K562 (cell line): ENCODE measurements at regions not wholly inside any gene's neighbourhood (a gene's known extent, or its start where the extent isn't known, plus 50 kb on each side); places are given as distances from the start of the nearest gene placed in this dataset.

ENCODE experiments used
- ATAC-seq: fragments of 200-7000 bp; cut with Tn5 transposase; 3 replicates; pipeline ENCODE4 v1.9.1; 2020; ENCODE audit warnings: moderate library complexity
- BruUV-seq: library from RNA; stranded (reverse); fragments of 400-500 nt; replicated peaks from 2 replicates; lab custom pipeline; 2021; lab: Mats Ljungman, UMichigan
- CTCF ChIA-PET: fragments of 300-600 bp; formaldehyde crosslinking; extraction: SDS; loops from one replicate; lab custom pipeline; 2021; ENCODE audit warnings: low intra/inter-chr PET ratio; lab: Yijun Ruan, JAX
- POLR2A ChIA-PET: fragments of 300-600, 350-650 bp; sonication (Branson Sonifier 250); formaldehyde crosslinking; extraction: SDS; loops from one replicate; lab custom pipeline; 2021; ENCODE audit warnings: antibody characterized with exemption, inconsistent platforms; lab: Yijun Ruan, JAX
- DNase-seq, 4 experiments: peaks; one replicate each; pipeline versions ENCODE4 v3.0.0 to v3.0.0-alpha.2; 2011 to 2018; ENCODE audit warnings: low spot score in 3 of 4, mixed read lengths in 3 of 4; ENCODE audit errors: extremely low read depth in 1 of 4
- FAIRE-seq: peaks from 2 replicates; lab custom pipeline; 2011; peaks lifted over from hg19 to GRCh38; lab: Jason Lieb, UNC
- H2AFZ ChIP-seq: 2 replicates; pipeline ENCODE4 v1.6.0; 2011; ENCODE audit warnings: low read depth, low read length, control low read depth, inconsistent platforms
- H3K27ac ChIP-seq: fragments of 200-600 bp; 3 replicates; pipeline ENCODE4 v1.8.0; 2011; ENCODE audit warnings: low read depth, mild to moderate bottlenecking, control low read depth, inconsistent platforms, low read length, moderate library complexity, mixed read lengths; ENCODE audit errors: extremely low read depth
- H3K27me3 ChIP-seq, 2 experiments: fragments of 300-600 bp in 1 of 2; 2 replicates in 1 of 2; 3 replicates in 1 of 2; pipeline versions ENCODE4 v1.6.0 to v1.8.0; 2011; ENCODE audit warnings: inconsistent platforms in 2 of 2, low read length in 2 of 2, mild to moderate bottlenecking in 1 of 2, mixed read lengths in 1 of 2, moderate library complexity in 1 of 2; ENCODE audit not compliant: control insufficient read depth in 2 of 2, insufficient read depth in 2 of 2
- H3K36me3 ChIP-seq: fragments of 300-600 bp; 3 replicates; pipeline ENCODE4 v1.8.0; 2011; ENCODE audit warnings: mild to moderate bottlenecking, low read length, inconsistent platforms; ENCODE audit not compliant: control insufficient read depth, insufficient read depth
- H3K4me1 ChIP-seq, 2 experiments: fragments of 200-600 bp in 1 of 2; replicated peaks in 1 of 2; 2 replicates in 1 of 2; 3 replicates in 1 of 2; pipeline versions ENCODE4 v1.5.1 to v1.8.0; 2011; ENCODE audit warnings: inconsistent platforms in 2 of 2, low read length in 2 of 2, mild to moderate bottlenecking in 1 of 2, mixed read lengths in 1 of 2, moderate library complexity in 1 of 2; ENCODE audit not compliant: control insufficient read depth in 2 of 2, insufficient read depth in 2 of 2
- H3K4me2 ChIP-seq: 2 replicates; pipeline ENCODE4 v1.6.1; 2011; ENCODE audit warnings: low read length, control low read depth, inconsistent platforms, mixed read lengths; ENCODE audit not compliant: insufficient read depth
- H3K4me3 ChIP-seq: fragments of 200-600 bp; sonication (generic), shearing (Covaris generic); 2 replicates; pipeline ENCODE4 v1.5.1; 2016; ENCODE audit warnings: control low read depth, inconsistent platforms
- H3K79me2 ChIP-seq: fragments of 200-600 bp; 3 replicates; pipeline ENCODE4 v1.8.0; 2011; ENCODE audit warnings: low read length, inconsistent platforms; ENCODE audit not compliant: control insufficient read depth, insufficient read depth
- H3K9ac ChIP-seq, 2 experiments: 2 replicates each; pipeline versions ENCODE4 v1.6.0 to v1.6.1; 2011; ENCODE audit warnings: low read depth in 2 of 2, low read length in 2 of 2, control low read depth in 1 of 2, inconsistent platforms in 1 of 2, mild to moderate bottlenecking in 1 of 2, mixed read lengths in 1 of 2; ENCODE audit not compliant: insufficient read depth in 1 of 2
- H3K9me1 ChIP-seq: one replicate; pipeline ENCODE4 v1.6.0; 2011; ENCODE audit warnings: inconsistent platforms, mild to moderate bottlenecking, low read length, moderate library complexity; ENCODE audit not compliant: control insufficient read depth, insufficient read depth
- H3K9me3 ChIP-seq: replicated peaks from 2 replicates; pipeline ENCODE4 v1.5.1; 2011; ENCODE audit warnings: low read depth, low read length, inconsistent platforms; ENCODE audit not compliant: control insufficient read depth, insufficient read depth
- H4K20me1 ChIP-seq: replicated peaks from 2 replicates; pipeline ENCODE4 v1.6.1; 2011; ENCODE audit warnings: low read length, inconsistent platforms, mixed read lengths; ENCODE audit not compliant: control insufficient read depth, insufficient read depth
- CEBPB ChIP-seq: fragments of 450-650 bp; IDR thresholded peaks from 2 replicates; pipeline ENCODE4 v1.6.1; 2016; ENCODE audit warnings: missing genetic modification characterization, missing compliant biosample characterization
- ELF4 ChIP-seq: fragments of 450-650 bp; formaldehyde crosslinking; IDR thresholded peaks from 2 replicates; pipeline ENCODE4 v1.4.0; 2022; ENCODE audit warnings: missing genetic modification characterization
- HCFC1 ChIP-seq: IDR thresholded peaks from 2 replicates; pipeline ENCODE4 v1.6.1; 2012; ENCODE audit warnings: low read depth, low read length, improper control_type of control experiment
- HOMEZ ChIP-seq: fragments of 250-450 bp; sonication (Bioruptor Pico); IDR thresholded peaks from 2 replicates; pipeline ENCODE4 v1.4.0; 2020; ENCODE audit warnings: mild to moderate bottlenecking, moderate library complexity
- IRF2 ChIP-seq: sonication (generic); formaldehyde crosslinking; IDR thresholded peaks from 2 replicates; pipeline ENCODE4 v1.8.1; 2022; ENCODE audit warnings: mild to moderate bottlenecking, missing genetic modification reagents
- KAT2B ChIP-seq: IDR thresholded peaks from one replicate; pipeline ENCODE4 v1.6.1; 2012; ENCODE audit warnings: low read depth, mild to moderate bottlenecking, control low read depth, inconsistent platforms, low read length, moderate library complexity
- NONO ChIP-seq, 2 experiments: fragments of 200-400 bp in 1 of 2; fragments of 450-650 bp in 1 of 2; formaldehyde crosslinking in 1 of 2; IDR thresholded peaks; 2 replicates each; pipeline ENCODE4 v1.6.1; 2017; ENCODE audit warnings: low read depth in 2 of 2, mild to moderate bottlenecking in 2 of 2, moderate library complexity in 2 of 2, low read length in 1 of 2
- PATZ1 ChIP-seq: fragments of 250-450 bp; sonication (Bioruptor Pico); IDR thresholded peaks from 2 replicates; pipeline ENCODE4 v1.5.0; 2020; ENCODE audit warnings: mild to moderate bottlenecking, borderline replicate concordance
- PHF20 ChIP-seq: fragments of 450-650 bp; IDR thresholded peaks from 2 replicates; pipeline ENCODE4 v1.6.1; 2018; ENCODE audit not compliant: partially characterized antibody
- PTRF ChIP-seq: fragments of 450-650 bp; IDR thresholded peaks from 2 replicates; pipeline ENCODE4 v1.6.1; 2016; ENCODE audit warnings: mild to moderate bottlenecking, missing genetic modification characterization, missing compliant biosample characterization
- RFX7 ChIP-seq: fragments of 250-450 bp; sonication (Bioruptor Pico); IDR thresholded peaks from 2 replicates; pipeline ENCODE4 v1.5.1; 2021; ENCODE audit warnings: mild to moderate bottlenecking
- SAFB ChIP-seq: fragments of 200-400 bp; formaldehyde crosslinking; IDR thresholded peaks from 2 replicates; pipeline ENCODE4 v1.6.1; 2017; ENCODE audit warnings: low read depth, low read length, borderline replicate concordance
- SIX5 ChIP-seq, 2 experiments: IDR thresholded peaks; 2 replicates each; pipeline ENCODE4 v1.6.1; 2011; ENCODE audit warnings: low read length in 2 of 2, borderline replicate concordance in 1 of 2, low read depth in 1 of 2, mild to moderate bottlenecking in 1 of 2, moderate library complexity in 1 of 2; ENCODE audit not compliant: insufficient read depth in 1 of 2
- TAF7 ChIP-seq: fragments of 450-650 bp; IDR thresholded peaks from 2 replicates; pipeline ENCODE4 v1.6.1; 2016; ENCODE audit warnings: missing genetic modification characterization, missing compliant biosample characterization
- ZNF324 ChIP-seq: fragments of 250-450 bp; sonication (Bioruptor Pico); IDR thresholded peaks from 2 replicates; pipeline ENCODE4 v1.4.0; 2020; ENCODE audit warnings: mild to moderate bottlenecking
- WGBS: fragments of 100-300 bp; shearing (Covaris generic); methylation state at CpG from one replicate; pipeline ENCODE4 v1.1.6; 2016; ENCODE audit warnings: low coverage, mixed read lengths; ENCODE audit not compliant: insufficient coverage; ENCODE audit errors: missing lambda C conversion rate; 5-methylcytosine and 5-hydroxymethylcytosine counted together
- in situ Hi-C: fragments of 300-500 bp; cut with MboI; formaldehyde crosslinking; loops from 4 replicates; pipeline ENCODE4 v1.15.0; 2018; ENCODE audit warnings: inconsistent platforms, mixed read lengths
- intact Hi-C: fragments of 100-400 bp; cut with micrococcal nuclease; formaldehyde crosslinking; loops from 2 replicates; pipeline ENCODE4 v1.14.2; 2022

GRCh38 chr12:42728287-42728686 is 138.7 kb upstream of the PRICKLE1 start:
- FAIRE-seq (no peak), ATAC-seq (no peak)
- Histone ChIP-seq H3K4me1 (no peaks in the 10 kb centered on the region), H3K79me2 (no peaks in the 10 kb centered on the region), H4K20me1 (no peaks in the 10 kb centered on the region), H3K36me3 (no peaks in the 10 kb centered on the region), H3K9me1 (no peaks in the 10 kb centered on the region)
- intact Hi-C loops, result no loop called here
- ChIA-PET CTCF (no interaction called here), POLR2A (no interaction called here)
- BruUV-seq, result no TSS peak
- TF ChIP-seq IRF2 (CRISPR knock-in tag), result no peak
- no peak for TF ChIP-seq HCFC1
- no peak for TF ChIP-seq NONO (IDR thresholded peaks at IDR 0.05; ENCODE audit: low read depth in 2 of 2, low read length in 1 of 2)
- no peak for TF ChIP-seq HOMEZ
- TF ChIP-seq SAFB, result no peak
- TF ChIP-seq, all 486 proteins: peak for 0
- in situ Hi-C loops, result no loop called here
- Histone ChIP-seq H3K27ac (no peak overlapping the region), H3K4me3 (no peak overlapping the region), H3K27me3 (no peaks in the 10 kb centered on the region), H3K4me2 (no peak overlapping the region), H3K9ac (no peak overlapping the region), H3K9me3 (no peaks in the 10 kb centered on the region), H2AFZ (no peak overlapping the region)
- no peak for DNase-seq
- WGBS, result 0% methylated on average over 2 of the region's 2 CpGs

GRCh38 chr12:42725809-42726208 is 136.3 kb upstream of the PRICKLE1 start:
- POLR2A ChIA-PET, result no interaction called here
- no peak overlapping the region for H3K4me2 ChIP-seq
- ATAC-seq, result no peak
- no peaks in the 10 kb centered on the region for H3K9me3 ChIP-seq
- no peaks in the 10 kb centered on the region for H3K27me3 ChIP-seq
- in situ Hi-C loops (no loop called here), intact Hi-C loops (no loop called here)
- H3K4me3 ChIP-seq, result no peak overlapping the region
- no peak for DNase-seq
- no peaks in the 10 kb centered on the region for H3K79me2 ChIP-seq
- H2AFZ ChIP-seq, result no peak overlapping the region
- WGBS, result 3% methylated on average over 3 of the region's 3 CpGs
- H3K9ac ChIP-seq, result no peak overlapping the region
- no peak for FAIRE-seq
- no TSS peak for BruUV-seq
- no peaks in the 10 kb centered on the region for H3K36me3 ChIP-seq
- no peaks in the 10 kb centered on the region for H3K4me1 ChIP-seq
- no peaks in the 10 kb centered on the region for H4K20me1 ChIP-seq
- no peaks in the 10 kb centered on the region for H3K9me1 ChIP-seq
- CTCF ChIA-PET, result no interaction called here
- no peak overlapping the region for H3K27ac ChIP-seq
- TF ChIP-seq TAF7 (no peak), KAT2B (no peak), ELF4 (CRISPR knock-in tag) (no peak), PATZ1 (no peak), CEBPB (tag) (no peak), ZNF324 (CRISPR knock-in tag) (no peak), PTRF (tag) (no peak), SIX5 (IDR thresholded peaks at IDR 0.05; ENCODE audit: borderline replicate concordance in 1 of 2, insufficient read depth in 1 of 2, low read depth in 1 of 2, low read length in 2 of 2) (no peak), RFX7 (CRISPR knock-in tag) (no peak), PHF20 (no peak)
